ENCODE measurements at regions not wholly inside any gene's neighbourhood (a gene's known extent, or its start where the extent isn't known, plus 50 kb on each side); places are given as distances from the start of the nearest gene placed in this dataset.

DNA sequence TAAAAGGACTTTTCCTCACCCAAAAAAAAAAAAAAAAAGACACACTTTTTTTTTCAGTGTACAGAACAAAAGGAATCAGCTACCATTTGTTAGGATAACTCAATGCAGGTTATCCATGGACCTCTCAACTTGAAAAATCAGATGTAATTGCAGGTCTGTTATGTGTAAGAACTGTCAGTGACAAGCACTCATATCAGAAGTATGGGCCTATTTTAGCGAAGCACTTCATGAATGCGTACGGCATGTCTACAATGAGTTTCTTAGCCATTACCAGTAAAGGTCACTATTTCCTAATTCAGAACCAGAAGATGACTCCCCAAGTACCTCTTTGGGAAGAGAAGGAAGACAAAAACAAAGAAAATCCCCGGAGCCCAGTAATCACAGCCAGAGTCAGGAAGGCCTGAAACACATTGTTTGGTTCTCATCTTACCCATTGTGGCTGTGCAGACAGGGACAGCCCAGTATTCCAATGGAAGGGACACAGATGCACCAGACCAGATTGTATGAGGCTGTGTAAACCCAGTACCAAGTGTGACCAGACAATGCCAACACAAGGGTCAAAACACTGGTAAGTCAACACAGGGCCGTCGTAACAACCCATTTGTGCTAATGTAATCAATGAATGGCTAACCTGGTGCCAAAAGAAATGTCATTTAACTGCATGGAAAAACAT, 188.0 kb downstream of the PMP22 start:
- TF ChIP-seq EZH2 (IDR thresholded peaks at IDR 0.05; ENCODE audit: borderline replicate concordance, insufficient read depth, low read length, poor library complexity, severe bottlenecking): no peak
- no peak for TF ChIP-seq POLR2AphosphoS5 (IDR thresholded peaks at IDR 0.05)
- TF ChIP-seq, protein P1, sequence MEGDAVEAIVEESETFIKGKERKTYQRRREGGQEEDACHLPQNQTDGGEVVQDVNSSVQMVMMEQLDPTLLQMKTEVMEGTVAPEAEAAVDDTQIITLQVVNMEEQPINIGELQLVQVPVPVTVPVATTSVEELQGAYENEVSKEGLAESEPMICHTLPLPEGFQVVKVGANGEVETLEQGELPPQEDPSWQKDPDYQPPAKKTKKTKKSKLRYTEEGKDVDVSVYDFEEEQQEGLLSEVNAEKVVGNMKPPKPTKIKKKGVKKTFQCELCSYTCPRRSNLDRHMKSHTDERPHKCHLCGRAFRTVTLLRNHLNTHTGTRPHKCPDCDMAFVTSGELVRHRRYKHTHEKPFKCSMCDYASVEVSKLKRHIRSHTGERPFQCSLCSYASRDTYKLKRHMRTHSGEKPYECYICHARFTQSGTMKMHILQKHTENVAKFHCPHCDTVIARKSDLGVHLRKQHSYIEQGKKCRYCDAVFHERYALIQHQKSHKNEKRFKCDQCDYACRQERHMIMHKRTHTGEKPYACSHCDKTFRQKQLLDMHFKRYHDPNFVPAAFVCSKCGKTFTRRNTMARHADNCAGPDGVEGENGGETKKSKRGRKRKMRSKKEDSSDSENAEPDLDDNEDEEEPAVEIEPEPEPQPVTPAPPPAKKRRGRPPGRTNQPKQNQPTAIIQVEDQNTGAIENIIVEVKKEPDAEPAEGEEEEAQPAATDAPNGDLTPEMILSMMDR (IDR thresholded peaks at IDR 0.05; ENCODE audit: poor library complexity, severe bottlenecking): no peak
- TF ChIP-seq EP300 (conservative IDR thresholded peaks at IDR 0.05; ENCODE audit: poor library complexity, severe bottlenecking): no peak
- no peaks in the 10 kb centered on the region for H3K27me3 ChIP-seq (ENCODE audit: insufficient read depth, low read depth, low read length)
- no peak overlapping the region for H3K27ac ChIP-seq (ENCODE audit: low read length)
- H3K9ac ChIP-seq (ENCODE audit: low read length): no peak overlapping the region
- H4K20me1 ChIP-seq (ENCODE audit: insufficient read depth): no peaks in the 10 kb centered on the region
- no peaks in the 10 kb centered on the region for H3K36me3 ChIP-seq (ENCODE audit: insufficient read depth, low read length)
- no peaks in the 10 kb centered on the region for H3K79me2 ChIP-seq (replicated peaks; ENCODE audit: insufficient read depth, low read length)
- H3F3A ChIP-seq (ENCODE audit: insufficient read depth, low read length, poor library complexity, severe bottlenecking): no peaks in the 10 kb centered on the region
- H3K9me2 ChIP-seq (ENCODE audit: insufficient read depth, low read length): no peaks in the 10 kb centered on the region
- H3K4me2 ChIP-seq (ENCODE audit: low read length): no peak overlapping the region
- H2AFZ ChIP-seq (ENCODE audit: low read depth, low read length): no peak overlapping the region
- H3K4me3 ChIP-seq (ENCODE audit: low read length): no peak overlapping the region
- no peaks in the 10 kb centered on the region for H3K9me3 ChIP-seq (ENCODE audit: low read length)

GRCh38 chr17:15051933-15052332, 213.2 kb downstream of the PMP22 start:
- no peak overlapping the region for H3K27ac ChIP-seq (ENCODE audit: low read length)
- no peaks in the 10 kb centered on the region for H3F3A ChIP-seq (ENCODE audit: insufficient read depth, low read length, poor library complexity, severe bottlenecking)
- no peaks in the 10 kb centered on the region for H4K20me1 ChIP-seq (ENCODE audit: insufficient read depth)
- H2AFZ ChIP-seq (ENCODE audit: low read depth, low read length): no peak overlapping the region
- H3K27me3 ChIP-seq (ENCODE audit: insufficient read depth, low read depth, low read length): no peaks in the 10 kb centered on the region
- H3K36me3 ChIP-seq (ENCODE audit: insufficient read depth, low read length): no peaks in the 10 kb centered on the region
- H3K4me2 ChIP-seq (ENCODE audit: low read length): no peak overlapping the region
- no peak overlapping the region for H3K9ac ChIP-seq (ENCODE audit: low read length)
- TF ChIP-seq EP300 (conservative IDR thresholded peaks at IDR 0.05; ENCODE audit: poor library complexity, severe bottlenecking) (no peak), TAF1 (IDR thresholded peaks at IDR 0.05; ENCODE audit: low read depth) (no peak), EZH2 (IDR thresholded peaks at IDR 0.05; ENCODE audit: borderline replicate concordance, insufficient read depth, low read length, poor library complexity, severe bottlenecking) (no peak), REST (IDR thresholded peaks at IDR 0.05; ENCODE audit: borderline replicate concordance) (no peak), POLR2AphosphoS5 (IDR thresholded peaks at IDR 0.05) (no peak), RAD21 (conservative IDR thresholded peaks at IDR 0.05) (no peak), SMC3 (conservative IDR thresholded peaks at IDR 0.05; ENCODE audit: poor library complexity) (no peak)
- TF ChIP-seq, protein P1 (IDR thresholded peaks at IDR 0.05; ENCODE audit: poor library complexity, severe bottlenecking): no peak
- peaks cover 3% of the 10 kb centered on the region for H3K9me3 ChIP-seq (ENCODE audit: low read length)
- H3K79me2 ChIP-seq (replicated peaks; ENCODE audit: insufficient read depth, low read length): no peaks in the 10 kb centered on the region
- no peaks in the 10 kb centered on the region for H3K9me2 ChIP-seq (ENCODE audit: insufficient read depth, low read length)
- H3K4me3 ChIP-seq (ENCODE audit: low read length): no peak overlapping the region

Data from neural cell (in vitro differentiated cells).